H1 (cell line): ENCODE measurements at regions not wholly inside any gene's neighbourhood (a gene's known extent, or its start where the extent isn't known, plus 50 kb on each side); places are given as distances from the start of the nearest gene placed in this dataset.

Source experiments
- CTCF ChIA-PET: fragments of 300-600 bp; sonication (Branson Sonifier 250); formaldehyde crosslinking; loops from one replicate; lab custom pipeline; 2021; ENCODE audit not compliant: partially characterized antibody; lab: Charles Lee
- POLR2A ChIA-PET: fragments of 300-600 bp; sonication (Branson Sonifier 250); formaldehyde crosslinking; loops from one replicate; lab custom pipeline; 2021; ENCODE audit warnings: inconsistent platforms; ENCODE audit not compliant: partially characterized antibody; lab: Charles Lee
- DNase-seq, 2 experiments: peaks; one replicate each; pipeline versions ENCODE4 v3.0.0 to v3.0.0-alpha.2; 2010 to 2022; ENCODE audit warnings: low spot score in 2 of 2, low read depth in 1 of 2, mixed read lengths in 1 of 2
- FAIRE-seq: peaks from 2 replicates; lab custom pipeline; 2011; peaks lifted over from hg19 to GRCh38; lab: Jason Lieb, UNC
- H2AFZ ChIP-seq: 2 replicates; pipeline ENCODE4 v1.8.1; 2012; ENCODE audit warnings: low read length, inconsistent platforms
- H2AK5ac ChIP-seq: 2 replicates; pipeline ENCODE4 v1.6.1; 2013; ENCODE audit warnings: low read depth, low read length
- H2BK120ac ChIP-seq: replicated peaks from 2 replicates; pipeline ENCODE3; 2013; ENCODE audit warnings: low read depth, low read length, inconsistent platforms
- H2BK12ac ChIP-seq: 2 replicates; pipeline ENCODE4 v1.6.1; 2013; ENCODE audit warnings: low read depth, low read length
- H2BK15ac ChIP-seq: 2 replicates; pipeline ENCODE4 v1.6.1; 2013; ENCODE audit warnings: low read length
- H2BK20ac ChIP-seq: 2 replicates; pipeline ENCODE4 v1.6.1; 2013; ENCODE audit warnings: low read length
- H2BK5ac ChIP-seq: 2 replicates; pipeline ENCODE4 v1.6.1; 2013; ENCODE audit warnings: low read depth, low read length
- H3K14ac ChIP-seq: 2 replicates; pipeline ENCODE4 v1.6.1; 2013; ENCODE audit warnings: inconsistent platforms; ENCODE audit not compliant: insufficient read length
- H3K18ac ChIP-seq: 2 replicates; pipeline ENCODE4 v1.6.1; 2013; ENCODE audit warnings: low read length; ENCODE audit errors: extremely low read depth
- H3K23ac ChIP-seq: 2 replicates; pipeline ENCODE4 v1.6.1; 2013; ENCODE audit warnings: inconsistent platforms; ENCODE audit not compliant: insufficient read length
- H3K23me2 ChIP-seq: 2 replicates; pipeline ENCODE4 v1.6.1; 2013; ENCODE audit warnings: low read depth, low read length
- H3K27ac ChIP-seq: 2 replicates; pipeline ENCODE4 v1.6.1; 2011; ENCODE audit warnings: low read depth, low read length, inconsistent platforms
- H3K27me3 ChIP-seq, 4 experiments: replicated peaks in 1 of 4; 1 replicate in 1 of 4; 2 replicates in 3 of 4; pipeline versions ENCODE4 v1.6.1 to v1.8.1; 2011 to 2013; ENCODE audit warnings: low read length in 3 of 4, mild to moderate bottlenecking in 3 of 4, inconsistent platforms in 2 of 4, mixed read lengths in 2 of 4, moderate library complexity in 1 of 4; ENCODE audit not compliant: control insufficient read depth in 3 of 4, insufficient read depth in 3 of 4; ENCODE audit errors: extremely low read depth in 1 of 4
- H3K36me3 ChIP-seq, 4 experiments: 2 replicates each; pipeline versions ENCODE4 v1.6.1 to v1.8.1; 2011 to 2013; ENCODE audit warnings: mild to moderate bottlenecking in 4 of 4, low read length in 3 of 4, moderate library complexity in 2 of 4, control low read depth in 1 of 4, inconsistent platforms in 1 of 4; ENCODE audit not compliant: insufficient read depth in 4 of 4, control insufficient read depth in 2 of 4
- H3K4ac ChIP-seq: replicated peaks from 2 replicates; pipeline ENCODE3; 2013; ENCODE audit warnings: low read length, low read depth, mixed read lengths, inconsistent platforms; ENCODE audit not compliant: insufficient read length
- H3K4me1 ChIP-seq, 4 experiments: replicated peaks in 1 of 4; 1 replicate in 1 of 4; 2 replicates in 3 of 4; pipeline versions ENCODE4 v1.6.1 to v1.8.1; 2011 to 2013; ENCODE audit warnings: low read length in 3 of 4, inconsistent platforms in 2 of 4, mixed read lengths in 1 of 4; ENCODE audit not compliant: insufficient read depth in 4 of 4, control insufficient read depth in 3 of 4
- H3K4me2 ChIP-seq, 2 experiments: 2 replicates each; pipeline versions ENCODE4 v1.6.1 to v1.8.1; 2011 to 2013; ENCODE audit warnings: low read depth in 2 of 2, low read length in 2 of 2, control low read depth in 1 of 2, inconsistent platforms in 1 of 2, mild to moderate bottlenecking in 1 of 2; ENCODE audit not compliant: insufficient read depth in 1 of 2
- H3K4me3 ChIP-seq, 4 experiments: fragments of 200-600, 300-600 bp in 1 of 4; sonication (generic), shearing (Covaris generic), sonication (Bioruptor Twin) in 1 of 4; 2 replicates each; pipeline versions ENCODE4 v1.5.1 to v1.8.1; 2011 to 2016; ENCODE audit warnings: low read length in 4 of 4, low read depth in 3 of 4, control low read depth in 2 of 4, inconsistent platforms in 2 of 4, mild to moderate bottlenecking in 2 of 4, mixed read lengths in 1 of 4, moderate library complexity in 1 of 4; ENCODE audit not compliant: insufficient read depth in 2 of 4; ENCODE audit errors: extremely low read depth in 1 of 4
- H3K56ac ChIP-seq: replicated peaks from 2 replicates; pipeline ENCODE3; 2013; ENCODE audit warnings: low read depth, mild to moderate bottlenecking, mixed read lengths, low read length, inconsistent platforms; ENCODE audit not compliant: insufficient read length
- H3K79me1 ChIP-seq: 2 replicates; pipeline ENCODE4 v1.6.1; 2013; ENCODE audit warnings: low read depth, low read length, control low read depth
- H3K79me2 ChIP-seq, 2 experiments: 2 replicates each; pipeline versions ENCODE4 v1.6.1 to v1.8.1; 2012 to 2013; ENCODE audit warnings: low read length in 2 of 2, mild to moderate bottlenecking in 2 of 2, inconsistent platforms in 1 of 2; ENCODE audit not compliant: insufficient read depth in 2 of 2, control insufficient read depth in 1 of 2
- H3K9ac ChIP-seq, 4 experiments: replicated peaks in 1 of 4; 1 replicate in 1 of 4; 2 replicates in 3 of 4; pipeline versions ENCODE4 v1.6.1 to v1.8.1; 2011 to 2013; ENCODE audit warnings: low read depth in 3 of 4, low read length in 3 of 4, control low read depth in 2 of 4, mild to moderate bottlenecking in 2 of 4, moderate library complexity in 2 of 4, inconsistent platforms in 1 of 4; ENCODE audit errors: extremely low read depth in 1 of 4
- H3K9me3 ChIP-seq, 2 experiments: 2 replicates each; pipeline versions ENCODE4 v1.6.1 to v1.8.1; 2012 to 2013; ENCODE audit warnings: mild to moderate bottlenecking in 2 of 2, moderate library complexity in 2 of 2, control low read depth in 1 of 2, inconsistent platforms in 1 of 2, low read depth in 1 of 2, low read length in 1 of 2, mixed read lengths in 1 of 2; ENCODE audit not compliant: insufficient read depth in 2 of 2
- H4K20me1 ChIP-seq, 2 experiments: replicated peaks in 1 of 2; 2 replicates each; pipeline versions ENCODE3 to v1.8.1; 2011 to 2013; ENCODE audit warnings: inconsistent platforms in 2 of 2, low read length in 2 of 2, mild to moderate bottlenecking in 1 of 2; ENCODE audit not compliant: insufficient read depth in 2 of 2, control insufficient read depth in 1 of 2
- H4K5ac ChIP-seq: 2 replicates; pipeline ENCODE4 v1.6.1; 2013; ENCODE audit warnings: low read length, low read depth, mixed read lengths, inconsistent platforms; ENCODE audit not compliant: insufficient read length
- H4K8ac ChIP-seq: 2 replicates; pipeline ENCODE4 v1.8.0; 2013; ENCODE audit warnings: mild to moderate bottlenecking, moderate library complexity, low read length, inconsistent platforms; ENCODE audit not compliant: insufficient read depth; ENCODE audit errors: extremely low read depth
- H4K91ac ChIP-seq: replicated peaks from 2 replicates; pipeline ENCODE3; 2013; ENCODE audit warnings: low read length, mixed read lengths, inconsistent platforms; ENCODE audit not compliant: insufficient read length
- BCL11A ChIP-seq, 2 experiments: IDR thresholded peaks; one replicate each; pipeline ENCODE4 v1.6.1; 2011; ENCODE audit warnings: low read depth in 2 of 2, low read length in 2 of 2, mild to moderate bottlenecking in 2 of 2
- CBX5 ChIP-seq: fragments of 300-800, 300-1000 bp; sonication (generic); IDR thresholded peaks from 2 replicates; pipeline ENCODE4 v1.7.1; 2016; ENCODE audit warnings: antibody characterized with exemption, low read length, low read depth
- CEBPB ChIP-seq: IDR thresholded peaks from 2 replicates; pipeline ENCODE4 v1.6.1; 2012; ENCODE audit warnings: low read depth, low read length
- CHD1 ChIP-seq: IDR thresholded peaks from 2 replicates; pipeline ENCODE4 v1.6.1; 2012; ENCODE audit warnings: low read depth, low read length, improper control_type of control experiment
- CTBP2 ChIP-seq: IDR thresholded peaks from 2 replicates; pipeline ENCODE4 v1.7.0; 2011; ENCODE audit warnings: borderline replicate concordance, mild to moderate bottlenecking, moderate library complexity, mixed read lengths, low read length; ENCODE audit not compliant: insufficient read depth, insufficient read length
- FOSL1 ChIP-seq: IDR thresholded peaks from 2 replicates; pipeline ENCODE4 v1.6.1; 2011; ENCODE audit warnings: mild to moderate bottlenecking, low read depth, low read length, moderate library complexity; ENCODE audit not compliant: insufficient read depth
- GTF2F1 ChIP-seq: IDR thresholded peaks from 2 replicates; pipeline ENCODE4 v1.6.1; 2012; ENCODE audit warnings: low read depth, low read length, improper control_type of control experiment, borderline replicate concordance
- HDAC6 ChIP-seq: IDR thresholded peaks from one replicate; pipeline ENCODE4 v1.7.1; 2012; ENCODE audit warnings: low read depth, mild to moderate bottlenecking, inconsistent platforms, low read length, moderate library complexity
- KDM1A ChIP-seq: fragments of 200-600, 300-600 bp; sonication (generic); IDR thresholded peaks from 2 replicates; pipeline ENCODE4 v1.7.1; 2016; ENCODE audit warnings: mild to moderate bottlenecking, low read length, borderline replicate concordance
- MAX ChIP-seq: IDR thresholded peaks from 2 replicates; pipeline ENCODE4 v1.6.1; 2012; ENCODE audit warnings: inconsistent platforms
- RXRA ChIP-seq: IDR thresholded peaks from 2 replicates; pipeline ENCODE4 v1.6.1; 2011; ENCODE audit warnings: low read depth, mild to moderate bottlenecking, low read length, moderate library complexity; ENCODE audit not compliant: insufficient read depth
- SP1 ChIP-seq: IDR thresholded peaks from 2 replicates; pipeline ENCODE4 v1.6.1; 2011; ENCODE audit warnings: low read depth, low read length
- TAF1 ChIP-seq: IDR thresholded peaks from 2 replicates; pipeline ENCODE4 v1.6.1; 2011; ENCODE audit warnings: mild to moderate bottlenecking, low read depth, low read length
- WGBS, 2 experiments: shearing (Covaris generic) in 1 of 2; methylation state at CpG; one replicate each; pipeline versions ENCODE4 v1.1.6 to v1.1.7; 2013 to 2015; ENCODE audit warnings: low lambda C conversion rate in 2 of 2, mixed read lengths in 2 of 2, inconsistent platforms in 1 of 2, low coverage in 1 of 2, missing lambda C conversion rate in 1 of 2; ENCODE audit not compliant: insufficient replicate concordance in 2 of 2, insufficient coverage in 1 of 2, insufficient read length in 1 of 2; ENCODE audit errors: extremely low coverage in 1 of 2, missing lambda C conversion rate in 1 of 2; 5-methylcytosine and 5-hydroxymethylcytosine counted together

GRCh38 chr11:70935006-70935768, 317.2 kb downstream of the SHANK2 start:
- no peak for FAIRE-seq
- Histone ChIP-seq H4K91ac (no peak overlapping the region), H4K5ac (no peak overlapping the region), H3K56ac (no peak overlapping the region), H2AFZ (no peak overlapping the region), H2BK5ac (no peak overlapping the region), H3K36me3 (no peaks in the 10 kb centered on the region), H4K20me1 (peaks cover 0 to 2% of the 10 kb centered on the region in 2 experiments), H3K4me1 (peaks cover 0 to 3% (median 0%) of the 10 kb centered on the region in 4 experiments; a peak in 1 of 7 replicates), H3K4me3 (no peak overlapping the region), H3K23ac (no peak overlapping the region), H3K27me3 (no peaks in the 10 kb centered on the region), H3K79me2 (no peaks in the 10 kb centered on the region), H3K9ac (no peak overlapping the region), H3K79me1 (no peaks in the 10 kb centered on the region; the same call in 1 of the 2 replicates), H3K4me2 (no peak overlapping the region), H3K14ac (no peak overlapping the region), H2BK120ac (no peak overlapping the region), H3K27ac (no peak overlapping the region), H3K23me2 (no peaks in the 10 kb centered on the region), H3K4ac (no peak overlapping the region), H2BK15ac (no peak overlapping the region), H2AK5ac (no peak overlapping the region), H2BK12ac (no peak overlapping the region), H3K9me3 (peaks cover 5 to 8% of the 10 kb centered on the region in 2 experiments; a peak in 1 of 4 replicates), H2BK20ac (no peak overlapping the region), H3K18ac (no peak overlapping the region; the same call in 1 of the 2 replicates), H4K8ac (no peak overlapping the region)
- ChIA-PET CTCF (interaction anchor here (0.7 to 0.8 kb wide), 2 partner anchors 9 to 245 kb away, joined by 3 to 4 read pairs; no protein-coding TSS in a partner anchor), POLR2A (interaction anchor here (1.2 kb wide), 1 partner anchor 15 kb away, joined by 3 read pairs; no protein-coding TSS in a partner anchor)
- WGBS, 2 experiments, result 94% methylated on average over 13 of the region's 13 CpGs; no CpG with 5 or more reads in 1 of the 2 experiments
- no peak for DNase-seq
- TF ChIP-seq MAX, result no peak
- TF ChIP-seq RXRA, result no peak
- no peak for TF ChIP-seq FOSL1
- TF ChIP-seq SP1, result no peak
- no peak for TF ChIP-seq KDM1A
- TF ChIP-seq CEBPB, result no peak
- TF ChIP-seq CBX5, result no peak
- TF ChIP-seq HDAC6, result no peak
- no peak for TF ChIP-seq BCL11A (IDR thresholded peaks at IDR 0.05; ENCODE audit: low read depth in 2 of 2, low read length in 2 of 2)
- no peak for TF ChIP-seq CHD1
- no peak for TF ChIP-seq GTF2F1
- no peak for TF ChIP-seq CTBP2
- no peak for TF ChIP-seq TAF1
